ENCODE measurements at regions not wholly inside any gene's neighbourhood (a gene's known extent, or its start where the extent isn't known, plus 50 kb on each side); places are given as distances from the start of the nearest gene placed in this dataset.

- Histone ChIP-seq H3K27me3 (replicated peaks; ENCODE audit: insufficient read depth, low read depth, low read length, poor library complexity) (no peaks in the 10 kb centered on the region), H3K27ac (ENCODE audit: low read depth, low read length, poor library complexity, severe bottlenecking) (no peak overlapping the region), H3K9me3 (ENCODE audit: low read depth, low read length, poor library complexity, severe bottlenecking) (no peaks in the 10 kb centered on the region), H3K4me1 (ENCODE audit: insufficient read depth, low read length, poor library complexity, severe bottlenecking) (no peaks in the 10 kb centered on the region), H3K4me3 (ENCODE audit: low read depth, low read length, poor library complexity, severe bottlenecking) (no peak overlapping the region), H3K36me3 (ENCODE audit: insufficient read depth, low read length, poor library complexity, severe bottlenecking) (no peaks in the 10 kb centered on the region)
- CTCF ChIA-PET, result no interaction called here
- no TSS peak for BruUV-seq (replicated peaks)
- DNase-seq (ENCODE audit: low spot score), result no peak
- TF ChIP-seq EZH2 (IDR thresholded peaks at IDR 0.05; ENCODE audit: borderline replicate concordance, low read depth, low read length, poor library complexity, severe bottlenecking) (no peak), CTCF (conservative IDR thresholded peaks at IDR 0.05; ENCODE audit: low read depth, low read length) (no peak)
- POLR2A ChIA-PET (ENCODE audit: low non-redundant PET), result no interaction called here
- intact Hi-C loops (cut with micrococcal nuclease; ENCODE audit: unreplicated experiment), result no loop called here
Observed at GRCh38 chr7:123314886-123315285, 115.1 kb upstream of the SLC13A1 start.

DNA sequence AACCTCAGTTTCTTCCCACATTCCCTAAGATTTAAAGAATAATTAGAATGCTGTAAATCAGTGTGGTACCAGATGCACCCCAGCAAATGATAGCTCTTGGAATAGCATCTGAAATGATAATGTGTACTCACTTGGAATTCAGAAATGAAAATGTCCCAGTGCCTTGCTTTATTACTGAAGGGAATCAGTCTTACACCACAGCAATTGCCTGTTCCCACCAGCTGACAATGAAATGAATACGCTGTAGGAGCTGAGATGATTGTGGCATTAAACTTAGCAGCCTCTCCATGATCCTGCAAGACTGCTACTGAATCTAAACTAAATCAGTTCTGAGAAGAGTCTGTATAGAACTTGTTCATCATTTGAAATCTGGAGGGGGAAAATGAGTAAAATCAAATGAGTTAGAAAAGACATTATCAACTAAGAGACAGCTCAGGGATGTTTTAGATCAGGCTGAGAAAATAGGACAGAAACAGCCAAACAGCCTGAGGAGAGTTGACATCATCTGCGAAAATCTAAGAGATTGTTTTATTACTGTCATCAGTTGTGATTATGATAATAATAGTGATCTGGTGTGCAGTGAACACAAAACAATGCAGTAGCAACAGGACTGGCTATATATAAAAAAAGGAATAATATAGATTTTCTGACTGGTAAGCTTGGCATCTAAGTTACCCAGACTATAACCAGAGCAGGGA is 108.6 kb upstream of the SLC13A1 start:
- no peak for TF ChIP-seq EZH2 (IDR thresholded peaks at IDR 0.05; ENCODE audit: borderline replicate concordance, low read depth, low read length, poor library complexity, severe bottlenecking)
- no peak for TF ChIP-seq CTCF (conservative IDR thresholded peaks at IDR 0.05; ENCODE audit: low read depth, low read length)
- H3K4me3 ChIP-seq (ENCODE audit: low read depth, low read length, poor library complexity, severe bottlenecking), result no peak overlapping the region
- H3K9me3 ChIP-seq (ENCODE audit: low read depth, low read length, poor library complexity, severe bottlenecking), result no peaks in the 10 kb centered on the region
- no TSS peak for BruUV-seq (replicated peaks)
- ChIA-PET CTCF (no interaction called here), POLR2A (ENCODE audit: low non-redundant PET) (no interaction called here)
- no peaks in the 10 kb centered on the region for H3K4me1 ChIP-seq (ENCODE audit: insufficient read depth, low read length, poor library complexity, severe bottlenecking)
- intact Hi-C loops (cut with micrococcal nuclease; ENCODE audit: unreplicated experiment), result no loop called here
- no peak overlapping the region for H3K27ac ChIP-seq (ENCODE audit: low read depth, low read length, poor library complexity, severe bottlenecking)
- H3K27me3 ChIP-seq (replicated peaks; ENCODE audit: insufficient read depth, low read depth, low read length, poor library complexity), result no peaks in the 10 kb centered on the region
- DNase-seq (ENCODE audit: low spot score), result no peak
- no peaks in the 10 kb centered on the region for H3K36me3 ChIP-seq (ENCODE audit: insufficient read depth, low read length, poor library complexity, severe bottlenecking)

GRCh38 chr7:123305840-123306375 is 106.1 kb upstream of the SLC13A1 start:
- TF ChIP-seq CTCF (conservative IDR thresholded peaks at IDR 0.05; ENCODE audit: low read depth, low read length) (no peak), EZH2 (IDR thresholded peaks at IDR 0.05; ENCODE audit: borderline replicate concordance, low read depth, low read length, poor library complexity, severe bottlenecking) (no peak)
- POLR2A ChIA-PET (ENCODE audit: low non-redundant PET), result no interaction called here
- H3K4me3 ChIP-seq (ENCODE audit: low read depth, low read length, poor library complexity, severe bottlenecking), result no peak overlapping the region
- H3K36me3 ChIP-seq (ENCODE audit: insufficient read depth, low read length, poor library complexity, severe bottlenecking), result no peaks in the 10 kb centered on the region
- H3K9me3 ChIP-seq (ENCODE audit: low read depth, low read length, poor library complexity, severe bottlenecking), result peaks cover 4% of the 10 kb centered on the region
- no TSS peak for BruUV-seq (replicated peaks)
- no peak overlapping the region for H3K27ac ChIP-seq (ENCODE audit: low read depth, low read length, poor library complexity, severe bottlenecking)
- CTCF ChIA-PET, result no interaction called here
- no peaks in the 10 kb centered on the region for H3K4me1 ChIP-seq (ENCODE audit: insufficient read depth, low read length, poor library complexity, severe bottlenecking)
- DNase-seq (ENCODE audit: low spot score), result no peak
- intact Hi-C loops (cut with micrococcal nuclease; ENCODE audit: unreplicated experiment), result no loop called here
- no peaks in the 10 kb centered on the region for H3K27me3 ChIP-seq (replicated peaks; ENCODE audit: insufficient read depth, low read depth, low read length, poor library complexity)
